GM13976 (cell line): ENCODE measurements at regions not wholly inside any gene's neighbourhood (a gene's known extent, or its start where the extent isn't known, plus 50 kb on each side); places are given as distances from the start of the nearest gene placed in this dataset.

Experiments
- DNase-seq: peaks from one replicate; pipeline ENCODE4 v3.0.0; 2012; ENCODE audit warnings: low spot score
- in situ Hi-C: fragments of 300-500 bp; cut with MboI; formaldehyde crosslinking; loops from one replicate; pipeline ENCODE4 v1.12.0; 2022; ENCODE audit warnings: low sequenced_read_pairs, mixed read lengths, inconsistent platforms; ENCODE audit not compliant: unreplicated experiment
- TF ChIP-seq, protein P1 (sequence below): IDR thresholded peaks from 2 replicates; pipeline ENCODE4 v1.5.1; 2012; ENCODE audit warnings: borderline replicate concordance, mild to moderate bottlenecking; ENCODE audit not compliant: insufficient read depth; ENCODE audit errors: extremely low read depth, missing control alignments, control extremely low read depth

DNA sequence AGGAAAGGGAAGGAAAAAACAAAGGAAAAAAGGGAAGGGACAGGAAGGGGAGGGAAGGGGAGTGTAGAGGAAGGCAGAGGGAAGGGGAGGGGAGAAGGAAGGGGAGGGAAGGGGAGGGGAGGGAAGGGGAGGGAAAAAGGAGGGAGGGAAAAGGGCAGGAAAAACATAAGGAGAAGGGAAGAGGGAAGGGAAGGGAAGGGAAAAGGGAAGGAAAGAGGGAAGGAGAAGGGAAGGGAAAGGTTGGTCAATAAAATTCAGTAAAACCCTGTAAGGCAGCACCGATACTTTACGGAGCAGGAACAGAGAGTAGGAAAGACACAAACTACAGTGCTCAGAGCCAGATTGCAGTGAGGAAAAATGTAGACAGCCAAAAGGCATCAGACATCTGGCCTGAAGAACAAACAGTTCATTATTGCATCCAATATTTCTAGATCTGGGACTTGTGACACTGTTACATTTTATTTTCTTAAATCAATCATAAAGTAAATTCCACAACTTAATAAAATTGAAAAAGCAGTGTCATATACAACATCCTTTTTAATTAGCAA lies 322.0 kb downstream of the CRPPA start:
- TF ChIP-seq, protein P1, sequence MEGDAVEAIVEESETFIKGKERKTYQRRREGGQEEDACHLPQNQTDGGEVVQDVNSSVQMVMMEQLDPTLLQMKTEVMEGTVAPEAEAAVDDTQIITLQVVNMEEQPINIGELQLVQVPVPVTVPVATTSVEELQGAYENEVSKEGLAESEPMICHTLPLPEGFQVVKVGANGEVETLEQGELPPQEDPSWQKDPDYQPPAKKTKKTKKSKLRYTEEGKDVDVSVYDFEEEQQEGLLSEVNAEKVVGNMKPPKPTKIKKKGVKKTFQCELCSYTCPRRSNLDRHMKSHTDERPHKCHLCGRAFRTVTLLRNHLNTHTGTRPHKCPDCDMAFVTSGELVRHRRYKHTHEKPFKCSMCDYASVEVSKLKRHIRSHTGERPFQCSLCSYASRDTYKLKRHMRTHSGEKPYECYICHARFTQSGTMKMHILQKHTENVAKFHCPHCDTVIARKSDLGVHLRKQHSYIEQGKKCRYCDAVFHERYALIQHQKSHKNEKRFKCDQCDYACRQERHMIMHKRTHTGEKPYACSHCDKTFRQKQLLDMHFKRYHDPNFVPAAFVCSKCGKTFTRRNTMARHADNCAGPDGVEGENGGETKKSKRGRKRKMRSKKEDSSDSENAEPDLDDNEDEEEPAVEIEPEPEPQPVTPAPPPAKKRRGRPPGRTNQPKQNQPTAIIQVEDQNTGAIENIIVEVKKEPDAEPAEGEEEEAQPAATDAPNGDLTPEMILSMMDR: no peak
- in situ Hi-C loops: loop anchor here (25.0 kb wide), 1 partner anchor 463 kb away; no protein-coding TSS in a partner anchor
- no peak for DNase-seq

DNA sequence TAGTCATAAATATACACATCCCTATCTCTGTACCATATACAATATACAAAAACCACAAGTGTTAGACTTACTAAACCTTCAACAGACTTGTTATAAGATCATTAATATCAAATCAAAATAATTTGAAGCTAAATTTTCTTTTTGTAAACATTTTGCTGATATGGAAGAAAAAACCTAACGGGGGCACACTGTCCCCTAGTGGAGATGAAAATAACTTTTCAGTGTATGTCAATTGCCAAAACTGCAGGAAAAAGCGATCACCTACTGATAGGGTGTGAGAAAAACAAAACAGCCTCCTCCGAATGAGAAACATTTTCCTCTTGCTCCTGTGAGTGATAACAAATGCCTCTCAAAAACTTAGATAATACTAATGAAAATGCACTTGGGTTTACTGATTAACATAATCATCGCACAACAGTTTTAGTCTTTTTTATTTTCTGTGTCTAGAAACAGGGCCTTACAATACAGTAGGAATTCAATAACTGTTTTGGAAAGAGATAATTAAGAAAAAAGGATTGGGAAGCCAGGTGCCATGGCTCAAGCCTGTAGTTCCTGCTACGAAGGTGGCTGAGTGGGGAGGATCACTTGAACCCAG lies 322.7 kb downstream of the CRPPA start:
- no peak for DNase-seq
- in situ Hi-C loops: loop anchor here (25.0 kb wide), 1 partner anchor 464 kb away; no protein-coding TSS in a partner anchor
- TF ChIP-seq, protein P1: no peak

DNA sequence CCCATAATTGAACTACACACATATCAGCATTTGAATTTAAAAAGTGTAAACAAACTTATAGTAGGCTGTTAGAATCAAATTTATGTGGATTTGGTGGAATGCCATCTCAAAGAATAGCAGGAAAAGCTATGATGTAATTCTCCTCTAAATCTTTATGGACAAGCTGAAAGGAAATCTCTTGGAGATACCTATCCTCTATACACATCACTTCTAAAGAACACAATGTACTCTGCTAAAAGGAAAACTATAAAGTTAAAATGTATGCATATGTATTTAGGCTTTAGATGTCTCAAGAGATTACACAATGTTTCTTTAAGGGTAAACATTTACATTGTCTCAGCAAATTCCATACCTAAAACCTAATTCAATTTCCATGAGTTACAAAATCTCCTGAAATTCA lies 323.3 kb downstream of the CRPPA start:
- in situ Hi-C loops: loop anchor here (25.0 kb wide), 1 partner anchor 464 kb away; no protein-coding TSS in a partner anchor
- DNase-seq: no peak
- TF ChIP-seq, protein P1: no peak

- no peak for DNase-seq
- TF ChIP-seq, protein P1: no peak
- in situ Hi-C loops: loop anchor here (25.0 kb wide), 1 partner anchor 467 kb away; no protein-coding TSS in a partner anchor
Measured at GRCh38 chr7:16095171-16095950, 326.0 kb downstream of the CRPPA start.

DNA sequence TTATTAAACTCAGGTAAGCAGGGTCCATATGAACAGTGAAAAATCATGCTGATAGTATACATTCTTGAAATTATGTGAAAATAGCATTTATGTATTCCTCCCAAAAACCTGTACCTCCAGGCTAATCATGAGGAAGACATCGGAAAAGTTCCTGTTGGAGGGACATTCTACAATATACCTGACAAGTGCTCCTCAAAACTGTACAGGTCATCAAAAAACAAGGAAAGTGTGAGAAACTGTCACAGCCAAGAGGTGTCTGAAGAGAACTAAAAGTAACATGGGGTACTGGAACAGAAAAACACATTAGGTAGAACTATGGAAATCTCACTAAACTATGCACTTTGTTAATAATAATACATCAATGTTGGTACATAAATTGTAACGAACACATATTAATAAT lies 326.7 kb downstream of the CRPPA start:
- DNase-seq: no peak
- TF ChIP-seq, protein P1: no peak
- in situ Hi-C loops: loop anchor here (25.0 kb wide), 1 partner anchor 468 kb away; no protein-coding TSS in a partner anchor

GRCh38 chr7:16092711-16093110 lies 328.6 kb downstream of the CRPPA start:
- TF ChIP-seq, protein P1: no peak
- in situ Hi-C loops: loop anchor here (25.0 kb wide), 1 partner anchor 470 kb away; no protein-coding TSS in a partner anchor
- DNase-seq: no peak
